Pancreas (tissue), 10 donors: ENCODE measurements at regions not wholly inside any gene's neighbourhood (a gene's known extent, or its start where the extent isn't known, plus 50 kb on each side); places are given as distances from the start of the nearest gene placed in this dataset.
A peak's percentile ranks its signal among the peaks of the same experiment; 100 is the strongest.

Source experiments
- ATAC-seq, 4 donors: fragments of 200-7000 bp; cut with Tn5 transposase; one replicate each; pipeline versions ENCODE4 v1.8.0 to v1.9.1; 2020; ENCODE audit warnings: mild to moderate bottlenecking in 4 of 4, moderate library complexity in 4 of 4
- DNase-seq, 6 donors: peaks; one replicate each; pipeline ENCODE4 v3.0.0-alpha.2; 2020
- FAIRE-seq: peaks from 2 replicates; lab custom pipeline; 2012; peaks lifted over from hg19 to GRCh38; lab: Jason Lieb, UNC
- H3K27ac ChIP-seq, 4 donors: fragments of 200-600 bp; sonication (generic); 1 replicate in 3 of 4; 2 replicates in 1 of 4; pipeline versions ENCODE4 v1.5.0 to v1.8.0; 2020
- H3K27me3 ChIP-seq, 4 donors: fragments of 200-600 bp; one replicate each; pipeline ENCODE4 v1.8.0; 2021
- H3K36me3 ChIP-seq, 3 donors: fragments of 200-600 bp; sonication (generic) in 1 of 3; one replicate each; pipeline versions ENCODE4 v1.5.0 to v1.8.0; 2020 to 2021
- H3K4me1 ChIP-seq, 3 donors: fragments of 200-600 bp; one replicate each; pipeline ENCODE4 v1.8.0; 2021
- H3K4me3 ChIP-seq, 4 donors: fragments of 200-600 bp; sonication (generic) in 2 of 4; one replicate each; pipeline versions ENCODE4 v1.5.0 to v1.8.0; 2020 to 2021
- H3K9me3 ChIP-seq, 4 donors: fragments of 200-600 bp; one replicate each; pipeline ENCODE4 v1.8.0; 2021
- CTCF ChIP-seq, 4 donors: fragments of 200-600 bp; sonication (generic) in 3 of 4; IDR thresholded peaks; one replicate each; pipeline versions ENCODE4 v1.5.0 to v1.8.0; 2021; ENCODE audit warnings: antibody characterized with exemption in 4 of 4
- WGBS, 2 donors: extraction: QIAGEN DNeasy Blood & Tissue Kit; methylation state at CpG; one replicate each; pipeline ENCODE4 v1.1.7; 2013; 5-methylcytosine and 5-hydroxymethylcytosine counted together
- intact Hi-C, 3 donors: fragments of 100-400 bp; cut with DNase I; formaldehyde crosslinking; loops; one replicate each; pipeline versions ENCODE4 v1.11.1 to v1.14.2; 2022
- donor health status: healthy with polysubstance abuse.
- donor health status: DM: no; HTN: no; CAD: no; lungs with moderate emphysema.
- donor health status: DM: no; HTN: no; CAD: no.
- donor health status: control.
- donor health status: control.
- donor health status: Bipolar disorder and iron deficiency.
- donor health status: DM: yes; HTN: yes; CAD: no.
- donor health status: DM: no; HTN: no; CAD: no.
- donor health status: DM: no; HTN: no; CAD: no.
- donor health status: DM: yes; HTN: yes; CAD: no.

- H3K27me3 ChIP-seq, result no peaks in the 10 kb centered on the region
- WGBS, 2 donors, result 24 to 39% methylated on average over 1 of the region's 1 CpG
- no peak overlapping the region for H3K27ac ChIP-seq
- H3K9me3 ChIP-seq, result no peaks in the 10 kb centered on the region
- DNase-seq, result no peak
- no peaks in the 10 kb centered on the region for H3K4me1 ChIP-seq
- H3K4me3 ChIP-seq, result no peak overlapping the region
- FAIRE-seq, result no peak
- no peak for ATAC-seq
- intact Hi-C loops, result no loop called here
- H3K36me3 ChIP-seq, result no peaks in the 10 kb centered on the region
- no peak for TF ChIP-seq CTCF (IDR thresholded peaks at IDR 0.05)
These were observed 72.1 kb upstream of the SULT1C3 start for GRCh38 chr2:108167699-108168098.

DNA sequence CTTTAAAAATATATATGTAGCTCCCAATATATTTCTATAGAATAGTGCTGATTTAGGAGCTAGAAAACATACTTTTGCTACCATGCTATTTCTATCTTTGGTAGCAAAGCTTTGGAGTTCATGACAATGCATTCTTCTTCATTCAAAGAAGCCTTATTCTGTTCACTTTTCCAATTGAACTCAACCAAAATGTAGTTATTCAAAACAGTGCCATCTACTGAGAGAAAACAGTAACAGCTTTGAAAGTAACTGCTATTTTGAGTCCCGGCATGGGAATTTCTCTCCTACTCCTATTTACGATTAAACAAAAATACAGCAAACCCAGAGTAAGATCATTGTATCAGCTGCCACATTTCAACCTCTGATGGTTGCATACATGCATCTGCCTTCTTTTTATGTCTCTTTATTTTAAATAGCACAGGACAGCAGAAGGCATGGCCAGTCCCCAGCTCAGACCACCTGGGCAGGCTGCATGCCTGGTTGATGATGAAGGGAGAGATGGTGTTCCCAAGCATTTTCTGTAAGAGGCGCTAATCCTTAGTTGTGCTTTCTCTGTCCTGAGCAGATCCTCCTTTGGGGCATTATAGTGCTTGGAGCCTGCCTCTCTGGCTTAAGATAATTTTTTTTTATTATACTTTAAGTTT is 69.7 kb upstream of the SULT1C3 start:
- no peaks in the 10 kb centered on the region for H3K9me3 ChIP-seq
- H3K27me3 ChIP-seq, result no peaks in the 10 kb centered on the region
- no peaks in the 10 kb centered on the region for H3K4me1 ChIP-seq
- no peak overlapping the region for H3K27ac ChIP-seq
- H3K36me3 ChIP-seq, result no peaks in the 10 kb centered on the region
- 24 to 35% methylated on average over 3 of the region's 3 CpGs for WGBS, 2 donors
- no peak for FAIRE-seq
- intact Hi-C loops, result no loop called here
- peak in 1 of 4 donors; percentile 22 for TF ChIP-seq CTCF (IDR thresholded peaks at IDR 0.05)
- H3K4me3 ChIP-seq, result no peak overlapping the region
- DNase-seq, result no peak
- ATAC-seq, result no peak

DNA sequence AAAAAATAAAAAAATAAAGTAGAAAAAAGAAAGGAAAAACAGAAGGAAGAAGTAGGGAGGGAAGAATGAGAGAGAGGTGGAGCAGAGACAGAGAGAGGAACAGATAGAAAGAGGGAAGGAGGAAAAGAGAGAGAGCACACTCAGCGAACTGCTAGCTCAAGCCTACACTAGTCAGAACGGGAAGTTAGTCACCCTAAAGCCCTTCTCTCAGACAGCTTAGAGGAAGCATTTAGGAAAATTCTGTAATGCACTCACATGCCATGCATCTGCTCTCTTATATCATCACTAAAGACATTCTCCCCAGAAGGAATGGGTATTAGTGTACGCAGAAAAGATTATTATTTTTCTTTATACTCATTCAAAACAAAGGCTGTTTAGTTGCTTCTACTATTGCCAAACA is 68.1 kb upstream of the SULT1C3 start:
- H3K9me3 ChIP-seq, result no peaks in the 10 kb centered on the region
- no peaks in the 10 kb centered on the region for H3K27me3 ChIP-seq
- FAIRE-seq (no peak), ATAC-seq (no peak), DNase-seq (no peak)
- H3K27ac ChIP-seq, result no peak overlapping the region
- H3K4me1 ChIP-seq, result no peaks in the 10 kb centered on the region
- H3K4me3 ChIP-seq, result no peak overlapping the region
- TF ChIP-seq CTCF (IDR thresholded peaks at IDR 0.05), result no peak
- 54 to 76% methylated on average over 3 of the region's 3 CpGs for WGBS, 2 donors
- intact Hi-C loops, result no loop called here
- no peaks in the 10 kb centered on the region for H3K36me3 ChIP-seq

GRCh38 chr2:108182489-108182888 is 57.3 kb upstream of the SULT1C3 start:
- DNase-seq, result no peak
- ATAC-seq, result no peak
- TF ChIP-seq CTCF (IDR thresholded peaks at IDR 0.05), result no peak
- Histone ChIP-seq H3K9me3 (no peaks in the 10 kb centered on the region), H3K4me1 (no peaks in the 10 kb centered on the region), H3K4me3 (no peak overlapping the region), H3K36me3 (no peaks in the 10 kb centered on the region), H3K27me3 (no peaks in the 10 kb centered on the region), H3K27ac (no peak overlapping the region)
- WGBS, 2 donors, result 47 to 55% methylated on average over 7 of the region's 7 CpGs
- FAIRE-seq, result no peak
- intact Hi-C loops, result no loop called here

DNA sequence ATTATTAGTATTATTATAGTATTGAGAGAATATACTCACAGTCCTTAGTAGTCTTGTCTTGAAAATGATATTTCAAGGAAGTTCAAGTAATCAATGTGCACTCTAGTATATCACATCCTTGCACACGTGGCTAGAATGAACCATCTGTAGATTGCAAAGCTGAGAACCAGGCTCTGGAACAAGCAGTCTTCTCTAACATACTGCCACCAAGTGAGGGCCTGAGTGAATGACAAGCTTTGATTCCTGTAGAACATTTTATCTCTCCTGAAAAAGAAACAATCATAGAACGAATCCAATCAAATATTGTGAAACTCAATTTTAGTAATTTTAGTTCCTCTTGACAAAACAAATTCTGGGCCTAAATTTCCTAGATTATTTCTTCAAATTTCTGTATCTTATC is 55.3 kb upstream of the SULT1C3 start:
- FAIRE-seq, result no peak
- no peaks in the 10 kb centered on the region for H3K36me3 ChIP-seq
- H3K4me3 ChIP-seq, result no peak overlapping the region
- no peaks in the 10 kb centered on the region for H3K9me3 ChIP-seq
- 23 to 43% methylated on average over 2 of the region's 2 CpGs for WGBS, 2 donors
- no peak overlapping the region for H3K27ac ChIP-seq
- no peak for DNase-seq
- peak in 1 of 4 donors; percentile 30 for ATAC-seq
- no peaks in the 10 kb centered on the region for H3K27me3 ChIP-seq
- no peak for TF ChIP-seq CTCF (IDR thresholded peaks at IDR 0.05)
- intact Hi-C loops, result no loop called here
- H3K4me1 ChIP-seq, result no peaks in the 10 kb centered on the region
